Ishikawa (cell line): ENCODE measurements at regions not wholly inside any gene's neighbourhood (a gene's known extent, or its start where the extent isn't known, plus 50 kb on each side); places are given as distances from the start of the nearest gene placed in this dataset.

ENCODE experiments used
- CEBPB ChIP-seq: IDR thresholded peaks from 2 replicates; pipeline ENCODE4 v1.6.1; 2012
- CREB1 ChIP-seq: IDR thresholded peaks from 2 replicates; pipeline ENCODE4 v1.6.1; 2012; ENCODE audit warnings: low read depth
- EGR1 ChIP-seq: IDR thresholded peaks from 2 replicates; pipeline ENCODE4 v1.6.1; 2012
- EP300 ChIP-seq: IDR thresholded peaks from 2 replicates; pipeline ENCODE4 v1.6.1; 2012; ENCODE audit warnings: borderline replicate concordance
- FOXM1 ChIP-seq: IDR thresholded peaks from 2 replicates; pipeline ENCODE4 v1.6.1; 2012; ENCODE audit warnings: low read depth, borderline replicate concordance
- NFIC ChIP-seq: IDR thresholded peaks from 2 replicates; pipeline ENCODE4 v1.6.1; 2012
- RAD21 ChIP-seq: IDR thresholded peaks from 2 replicates; pipeline ENCODE4 v1.6.1; 2012; ENCODE audit warnings: low read depth
- TAF1 ChIP-seq: IDR thresholded peaks from 2 replicates; pipeline ENCODE4 v1.6.1; 2012; ENCODE audit warnings: low read depth, mild to moderate bottlenecking
- TCF12 ChIP-seq: IDR thresholded peaks from 2 replicates; pipeline ENCODE4 v1.6.1; 2012; ENCODE audit warnings: low read depth
- TEAD4 ChIP-seq: IDR thresholded peaks from 2 replicates; pipeline ENCODE4 v1.6.1; 2012
- USF1 ChIP-seq: IDR thresholded peaks from 2 replicates; pipeline ENCODE4 v1.6.1; 2012
- YY1 ChIP-seq: IDR thresholded peaks from 2 replicates; pipeline ENCODE4 v1.6.1; 2012; ENCODE audit warnings: low read depth
- ZBTB7A ChIP-seq: IDR thresholded peaks from 2 replicates; pipeline ENCODE4 v1.6.1; 2012; ENCODE audit warnings: low read depth
- TF ChIP-seq, protein P1 (sequence below): IDR thresholded peaks from 2 replicates; pipeline ENCODE4 v1.6.1; 2012
- TF ChIP-seq, protein P2 (sequence below): IDR thresholded peaks from 2 replicates; pipeline ENCODE4 v1.6.1; 2012; ENCODE audit warnings: low read depth, mild to moderate bottlenecking

GRCh38 chr3:94256888-94257813, 194.3 kb downstream of the NSUN3 start:
- TF ChIP-seq, protein P1, sequence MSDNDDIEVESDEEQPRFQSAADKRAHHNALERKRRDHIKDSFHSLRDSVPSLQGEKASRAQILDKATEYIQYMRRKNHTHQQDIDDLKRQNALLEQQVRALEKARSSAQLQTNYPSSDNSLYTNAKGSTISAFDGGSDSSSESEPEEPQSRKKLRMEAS = no peak
- TF ChIP-seq CREB1 = no peak
- TF ChIP-seq EGR1 = no peak
- TF ChIP-seq TCF12 = no peak
- TF ChIP-seq, protein P2, sequence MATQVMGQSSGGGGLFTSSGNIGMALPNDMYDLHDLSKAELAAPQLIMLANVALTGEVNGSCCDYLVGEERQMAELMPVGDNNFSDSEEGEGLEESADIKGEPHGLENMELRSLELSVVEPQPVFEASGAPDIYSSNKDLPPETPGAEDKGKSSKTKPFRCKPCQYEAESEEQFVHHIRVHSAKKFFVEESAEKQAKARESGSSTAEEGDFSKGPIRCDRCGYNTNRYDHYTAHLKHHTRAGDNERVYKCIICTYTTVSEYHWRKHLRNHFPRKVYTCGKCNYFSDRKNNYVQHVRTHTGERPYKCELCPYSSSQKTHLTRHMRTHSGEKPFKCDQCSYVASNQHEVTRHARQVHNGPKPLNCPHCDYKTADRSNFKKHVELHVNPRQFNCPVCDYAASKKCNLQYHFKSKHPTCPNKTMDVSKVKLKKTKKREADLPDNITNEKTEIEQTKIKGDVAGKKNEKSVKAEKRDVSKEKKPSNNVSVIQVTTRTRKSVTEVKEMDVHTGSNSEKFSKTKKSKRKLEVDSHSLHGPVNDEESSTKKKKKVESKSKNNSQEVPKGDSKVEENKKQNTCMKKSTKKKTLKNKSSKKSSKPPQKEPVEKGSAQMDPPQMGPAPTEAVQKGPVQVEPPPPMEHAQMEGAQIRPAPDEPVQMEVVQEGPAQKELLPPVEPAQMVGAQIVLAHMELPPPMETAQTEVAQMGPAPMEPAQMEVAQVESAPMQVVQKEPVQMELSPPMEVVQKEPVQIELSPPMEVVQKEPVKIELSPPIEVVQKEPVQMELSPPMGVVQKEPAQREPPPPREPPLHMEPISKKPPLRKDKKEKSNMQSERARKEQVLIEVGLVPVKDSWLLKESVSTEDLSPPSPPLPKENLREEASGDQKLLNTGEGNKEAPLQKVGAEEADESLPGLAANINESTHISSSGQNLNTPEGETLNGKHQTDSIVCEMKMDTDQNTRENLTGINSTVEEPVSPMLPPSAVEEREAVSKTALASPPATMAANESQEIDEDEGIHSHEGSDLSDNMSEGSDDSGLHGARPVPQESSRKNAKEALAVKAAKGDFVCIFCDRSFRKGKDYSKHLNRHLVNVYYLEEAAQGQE = no peak
- no peak for TF ChIP-seq USF1
- TF ChIP-seq CEBPB = no peak
- no peak for TF ChIP-seq RAD21
- TF ChIP-seq TAF1 = no peak
- TF ChIP-seq YY1 = no peak
- TF ChIP-seq TEAD4 = no peak
- no peak for TF ChIP-seq NFIC
- TF ChIP-seq EP300 = no peak
- TF ChIP-seq FOXM1 = no peak
- TF ChIP-seq ZBTB7A = no peak

DNA sequence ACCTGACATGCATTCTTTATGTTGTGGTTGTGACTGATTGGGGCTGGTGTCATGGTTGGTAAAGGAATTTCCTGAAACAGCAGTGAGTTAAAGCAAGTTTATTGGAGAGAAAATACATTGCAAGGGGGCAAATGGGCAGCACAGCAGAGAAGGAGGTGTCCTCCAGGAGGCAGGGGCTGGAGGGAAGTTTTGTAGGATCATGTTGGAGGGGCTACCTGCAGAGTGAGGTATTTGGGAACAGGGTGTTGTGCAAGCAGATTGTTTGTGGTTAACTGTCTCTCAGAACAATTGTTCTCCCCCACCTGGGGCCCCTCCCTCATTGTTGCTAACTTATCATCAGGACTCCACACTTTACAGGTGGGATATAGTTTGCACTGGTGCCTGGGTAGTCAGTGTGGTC, 196.0 kb downstream of the NSUN3 start:
- TF ChIP-seq EP300 (no peak), TEAD4 (no peak), CEBPB (no peak)

DNA sequence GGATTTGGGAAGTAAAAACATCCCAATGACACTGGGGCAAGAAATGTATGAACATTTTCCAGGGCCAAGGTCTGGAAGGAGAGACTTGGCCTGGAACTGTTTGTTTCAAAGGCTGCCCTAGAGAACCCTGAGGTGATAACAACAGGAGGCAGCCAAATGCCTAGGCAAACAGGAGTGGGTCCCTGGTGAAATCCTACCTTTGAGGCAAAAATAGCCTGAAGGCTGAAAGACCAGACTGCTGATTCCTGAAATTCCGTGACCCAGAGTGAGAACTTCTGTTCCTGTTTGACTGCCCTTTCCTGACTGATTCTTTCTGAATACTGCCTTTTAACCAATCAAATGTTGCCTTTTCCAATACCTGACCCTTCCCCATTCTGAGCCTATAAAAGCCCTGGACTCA, 196.4 kb downstream of the NSUN3 start:
- TF ChIP-seq, protein P2 = no peak
- TF ChIP-seq TCF12 = no peak
- no peak for TF ChIP-seq CREB1
- TF ChIP-seq ZBTB7A = no peak
- no peak for TF ChIP-seq NFIC
- no peak for TF ChIP-seq EGR1
- TF ChIP-seq TEAD4 = no peak
- TF ChIP-seq, protein P1 = no peak
- TF ChIP-seq FOXM1 = no peak
- no peak for TF ChIP-seq USF1
- no peak for TF ChIP-seq TAF1
- no peak for TF ChIP-seq YY1
- no peak for TF ChIP-seq RAD21
- no peak for TF ChIP-seq CEBPB
- no peak for TF ChIP-seq EP300

- TF ChIP-seq TEAD4 (peak; percentile 81), TAF1 (no peak)
Observed at GRCh38 chr3:94269763-94270162, 206.9 kb downstream of the NSUN3 start.

DNA sequence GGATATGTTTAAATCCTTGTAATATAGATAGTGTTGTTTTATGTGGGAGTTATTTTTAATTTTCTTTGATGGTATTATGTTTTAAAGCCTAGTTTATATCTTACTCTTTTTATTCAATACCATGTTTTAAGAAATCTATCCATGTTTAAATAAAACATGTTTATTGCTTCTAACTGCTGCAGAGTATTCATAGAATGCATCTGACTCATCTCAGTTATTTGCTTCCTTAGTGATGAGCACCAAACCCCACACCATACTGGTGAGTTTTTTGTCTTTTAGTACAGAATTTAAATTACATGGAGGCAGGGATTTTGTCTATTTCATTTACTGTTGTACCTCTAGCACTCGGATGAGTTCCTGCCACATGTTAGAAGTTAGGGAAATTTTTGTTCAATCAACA, 209.2 kb downstream of the NSUN3 start:
- TF ChIP-seq TAF1 (no peak), CREB1 (no peak), TCF12 (no peak), TEAD4 (no peak), YY1 (no peak)

GRCh38 chr3:94280958-94281357, 218.1 kb downstream of the NSUN3 start:
- TF ChIP-seq USF1 = no peak
- TF ChIP-seq RAD21 = no peak
- TF ChIP-seq FOXM1 = no peak
- TF ChIP-seq CREB1 = no peak
- no peak for TF ChIP-seq EP300
- no peak for TF ChIP-seq TEAD4
- no peak for TF ChIP-seq NFIC
- TF ChIP-seq YY1 = no peak
- no peak for TF ChIP-seq TAF1
- no peak for TF ChIP-seq EGR1
- no peak for TF ChIP-seq CEBPB
- TF ChIP-seq TCF12 = no peak
- TF ChIP-seq, protein P1 = no peak
